SH-SY5Y (cell line): ENCODE measurements at regions not wholly inside any gene's neighbourhood (a gene's known extent, or its start where the extent isn't known, plus 50 kb on each side); places are given as distances from the start of the nearest gene placed in this dataset.

Source experiments
- GATA2 ChIP-seq: IDR thresholded peaks from 2 replicates; pipeline ENCODE4 v1.6.1; 2011; ENCODE audit warnings: mild to moderate bottlenecking, low read depth, low read length
- GATA3 ChIP-seq: IDR thresholded peaks from 2 replicates; pipeline ENCODE4 v1.6.1; 2011; ENCODE audit warnings: low read depth, mild to moderate bottlenecking, low read length, moderate library complexity

- no peak for TF ChIP-seq GATA2
- TF ChIP-seq GATA3: no peak
Measured at GRCh38 chr14:86334355-86334754, 804.4 kb downstream of the FLRT2 start.
